A549 (cell line): ENCODE measurements at regions not wholly inside any gene's neighbourhood (a gene's known extent, or its start where the extent isn't known, plus 50 kb on each side); places are given as distances from the start of the nearest gene placed in this dataset.

ENCODE experiments used
- ATAC-seq, 2 experiments: fragments of 200-7000 bp in 1 of 2; fragments of >200 bp in 1 of 2; cut with Nextera tagmentation in 1 of 2; cut with Tn5 transposase in 1 of 2; 3 replicates each; pipeline versions ENCODE4 v1.8.0 to v1.9.1; 2018 to 2020; ENCODE audit warnings: mild to moderate bottlenecking in 1 of 2, moderate library complexity in 1 of 2
- CTCF ChIA-PET: fragments of 300-600 bp; sonication (Branson Sonifier 250); formaldehyde crosslinking; extraction: SDS; loops from one replicate; lab custom pipeline; 2021; ENCODE audit warnings: antibody characterized with exemption, inconsistent platforms; lab: Yijun Ruan, JAX
- POLR2A ChIA-PET: fragments of 350-600 bp; formaldehyde crosslinking; extraction: SDS; loops from one replicate; lab custom pipeline; 2021; ENCODE audit warnings: antibody characterized with exemption, inconsistent platforms; lab: Yijun Ruan, JAX
- DNase-seq, 2 experiments: peaks; one replicate each; pipeline versions ENCODE4 v3.0.0 to v3.0.0-alpha.2; 2011 to 2016; ENCODE audit warnings: low read depth in 1 of 2, low spot score in 1 of 2
- FAIRE-seq: peaks from 2 replicates; lab custom pipeline; 2011; peaks lifted over from hg19 to GRCh38; lab: Jason Lieb, UNC
- H3K27ac ChIP-seq, 2 experiments: fragments of >200 bp; sonication (Bioruptor Twin); formaldehyde crosslinking; 3 replicates each; pipeline ENCODE4 v1.5.1; 2016 to 2017
- H3K4me1 ChIP-seq: fragments of >200 bp; sonication (Bioruptor Twin); formaldehyde crosslinking; 3 replicates; pipeline ENCODE4 v1.6.1; 2016
- H3K4me2 ChIP-seq: fragments of >200 bp; sonication (Bioruptor Twin); formaldehyde crosslinking; 3 replicates; pipeline ENCODE4 v1.6.1; 2016
- H3K4me3 ChIP-seq: fragments of >200 bp; sonication (Bioruptor Twin); formaldehyde crosslinking; 3 replicates; pipeline ENCODE4 v1.5.1; 2016
- H3K9me3 ChIP-seq: fragments of >200 bp; sonication (Bioruptor Twin); formaldehyde crosslinking; 3 replicates; pipeline ENCODE4 v1.6.1; 2016
- ATOH8 ChIP-seq: fragments of 250-450 bp; sonication (Bioruptor Pico); IDR thresholded peaks from 2 replicates; pipeline ENCODE4 v1.5.0; 2020; ENCODE audit warnings: low read depth, mild to moderate bottlenecking, moderate library complexity
- BCL3 ChIP-seq: fragments of >200 bp; sonication (Bioruptor Twin); formaldehyde crosslinking; IDR thresholded peaks from 3 replicates; pipeline ENCODE4 v1.6.1; 2016
- CHD2 ChIP-seq: fragments of 150-350 bp; IDR thresholded peaks from 2 replicates; pipeline ENCODE4 v1.6.1; 2014; ENCODE audit warnings: low read length; ENCODE audit not compliant: partially characterized antibody
- E2F6 ChIP-seq: IDR thresholded peaks from 2 replicates; pipeline ENCODE4 v1.6.1; 2012; ENCODE audit warnings: low read depth, borderline replicate concordance
- EHF ChIP-seq: fragments of 250-450 bp; sonication (Bioruptor Pico); IDR thresholded peaks from 2 replicates; pipeline ENCODE4 v1.5.0; 2020; ENCODE audit warnings: mild to moderate bottlenecking
- ESRRA ChIP-seq: fragments of 150-350 bp; IDR thresholded peaks from 2 replicates; pipeline ENCODE4 v1.6.1; 2014; ENCODE audit warnings: mild to moderate bottlenecking, low read length, borderline replicate concordance
- GATA3 ChIP-seq: IDR thresholded peaks from 2 replicates; pipeline ENCODE4 v1.6.1; 2012; ENCODE audit warnings: borderline replicate concordance
- HES2 ChIP-seq: fragments of >200 bp; sonication (Bioruptor Twin); formaldehyde crosslinking; IDR thresholded peaks from 2 replicates; pipeline ENCODE4 v1.6.1; 2016
- HMGXB4 ChIP-seq: fragments of 250-450 bp; sonication (Bioruptor Pico); IDR thresholded peaks from 2 replicates; pipeline ENCODE4 v1.5.0; 2021; ENCODE audit warnings: mild to moderate bottlenecking, moderate library complexity, borderline replicate concordance
- HOXB13 ChIP-seq: fragments of 250-450 bp; sonication (Bioruptor Pico); IDR thresholded peaks from 2 replicates; pipeline ENCODE4 v1.5.0; 2020; ENCODE audit warnings: low read depth, mild to moderate bottlenecking, moderate library complexity
- MAX ChIP-seq: IDR thresholded peaks from 2 replicates; pipeline ENCODE4 v1.6.1; 2012
- MYC ChIP-seq: IDR thresholded peaks from 2 replicates; pipeline ENCODE4 v1.6.1; 2012; ENCODE audit warnings: mild to moderate bottlenecking, inconsistent platforms, low read length, improper control_type of control experiment, borderline replicate concordance
- NR3C1 ChIP-seq: fragments of >200 bp; sonication (Bioruptor Twin); formaldehyde crosslinking; IDR thresholded peaks from 3 replicates; pipeline ENCODE4 v1.6.1; 2017
- PBX3 ChIP-seq: IDR thresholded peaks from 2 replicates; pipeline ENCODE4 v1.6.1; 2012
- POLR2AphosphoS2 ChIP-seq: conservative IDR thresholded peaks from 2 replicates; pipeline ENCODE4 v1.6.1; 2012; ENCODE audit warnings: low read length, improper control_type of control experiment, inconsistent platforms
- RARB ChIP-seq: fragments of 250-450 bp; sonication (Bioruptor Pico); IDR thresholded peaks from 2 replicates; pipeline ENCODE4 v1.8.0; 2021; ENCODE audit warnings: mild to moderate bottlenecking, moderate library complexity
- RFX5 ChIP-seq: fragments of 450-650 bp; IDR thresholded peaks from 2 replicates; pipeline ENCODE4 v1.7.1; 2014; ENCODE audit warnings: antibody characterized with exemption, mild to moderate bottlenecking, moderate library complexity
- SMC3 ChIP-seq: fragments of >200 bp; sonication (Bioruptor Twin); formaldehyde crosslinking; IDR thresholded peaks from 3 replicates; pipeline ENCODE4 v1.6.1; 2018; ENCODE audit warnings: inconsistent platforms
- ZSCAN20 ChIP-seq: fragments of 250-450 bp; sonication (Bioruptor Pico); IDR thresholded peaks from 2 replicates; pipeline ENCODE4 v1.8.0; 2022; ENCODE audit warnings: mild to moderate bottlenecking, moderate library complexity
- WGBS: methylation state at CpG from one replicate; pipeline ENCODE4 v1.1.6; 2017; ENCODE audit errors: missing lambda C conversion rate; 5-methylcytosine and 5-hydroxymethylcytosine counted together

- ChIA-PET CTCF (interaction anchor here (0.9 kb wide), 1 partner anchor 23 kb away, joined by 7 read pairs; no protein-coding TSS in a partner anchor), POLR2A (no interaction called here)
- no peak for ATAC-seq
These were observed 89.8 kb upstream of the GNAO1 start for GRCh38 chr16:56101480-56101879.

GRCh38 chr16:56097306-56097705, 94.0 kb upstream of the GNAO1 start:
- WGBS = 6% methylated on average over 2 of the region's 2 CpGs
- Histone ChIP-seq H3K4me3 (no peak overlapping the region), H3K9me3 (no peaks in the 10 kb centered on the region), H3K4me2 (no peak overlapping the region), H3K4me1 (no peaks in the 10 kb centered on the region), H3K27ac (no peak overlapping the region)
- FAIRE-seq = no peak
- POLR2A ChIA-PET = no interaction called here
- CTCF ChIA-PET = no interaction called here
- TF ChIP-seq CHD2 = no peak
- TF ChIP-seq RARB (CRISPR knock-in tag) = no peak
- no peak for TF ChIP-seq RFX5
- TF ChIP-seq ATOH8 (CRISPR knock-in tag) = no peak
- no peak for TF ChIP-seq ESRRA
- no peak for TF ChIP-seq HOXB13 (CRISPR knock-in tag)
- TF ChIP-seq BCL3 = no peak
- no peak for TF ChIP-seq E2F6
- TF ChIP-seq MAX = no peak
- no peak for TF ChIP-seq HES2
- no peak for TF ChIP-seq EHF
- no peak for TF ChIP-seq GATA3
- no peak for TF ChIP-seq ZSCAN20 (CRISPR knock-in tag)
- no peak for TF ChIP-seq PBX3
- no peak for TF ChIP-seq HMGXB4
- no peak for TF ChIP-seq MYC
- ATAC-seq = no peak
- no peak for DNase-seq

More at GRCh38 chr16:56101480-56101879, 89.8 kb upstream of the GNAO1 start:
- Histone ChIP-seq H3K9me3 (no peaks in the 10 kb centered on the region), H3K4me3 (no peak overlapping the region)
- WGBS = 12% methylated on average over 5 of the region's 5 CpGs
- no peak for TF ChIP-seq NR3C1
- TF ChIP-seq, all 56 proteins: peak for 0
- Histone ChIP-seq H3K27ac (no peak overlapping the region), H3K4me2 (no peak overlapping the region), H3K4me1 (no peaks in the 10 kb centered on the region)
- FAIRE-seq (no peak), DNase-seq (no peak)

DNA sequence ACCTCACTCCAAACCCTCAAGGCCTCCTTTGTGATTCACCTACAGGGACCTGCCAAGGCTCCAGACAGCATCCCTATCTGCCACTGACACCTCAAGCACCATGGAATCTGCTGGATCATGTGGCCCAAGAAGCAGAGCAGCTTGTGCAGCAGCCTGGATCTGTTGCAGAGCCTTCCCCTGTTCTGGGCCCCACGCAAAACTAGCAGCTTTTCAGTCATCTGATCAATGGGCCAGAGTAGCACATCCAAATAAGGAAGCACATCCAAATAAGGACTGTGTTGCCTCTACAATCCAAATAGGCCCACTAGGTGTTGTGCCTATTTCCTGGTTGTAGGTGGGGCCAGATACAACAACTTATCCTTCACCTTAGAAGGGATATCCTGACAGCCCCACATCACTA, 97.1 kb upstream of the GNAO1 start:
- H3K4me3 ChIP-seq = no peak overlapping the region
- ATAC-seq (no peak), FAIRE-seq (no peak), DNase-seq (no peak)
- POLR2A ChIA-PET = no interaction called here
- CTCF ChIA-PET = no interaction called here
- H3K27ac ChIP-seq = no peak overlapping the region
- H3K9me3 ChIP-seq = no peaks in the 10 kb centered on the region
- no peaks in the 10 kb centered on the region for H3K4me1 ChIP-seq
- no peak overlapping the region for H3K4me2 ChIP-seq
- TF ChIP-seq MAX (no peak), BCL3 (no peak), RFX5 (no peak), SMC3 (no peak), POLR2AphosphoS2 (no peak)
- TF ChIP-seq, all 56 proteins: peak for 0
- 18% methylated on average over 1 of the region's 1 CpG for WGBS
